Inflammatory macrophage (primary cell): ENCODE measurements at regions not wholly inside any gene's neighbourhood (a gene's known extent, or its start where the extent isn't known, plus 50 kb on each side); places are given as distances from the start of the nearest gene placed in this dataset.
"Not testable (repeated sequence)": the region's sequence is repeated elsewhere in the genome, so short reads cannot be mapped to it uniquely, and the experiment has no call there.

Source experiments
- DNase-seq, 2 donors: peaks; one replicate each; pipeline ENCODE4 v3.0.0-alpha.2; 2020 to 2022

DNA sequence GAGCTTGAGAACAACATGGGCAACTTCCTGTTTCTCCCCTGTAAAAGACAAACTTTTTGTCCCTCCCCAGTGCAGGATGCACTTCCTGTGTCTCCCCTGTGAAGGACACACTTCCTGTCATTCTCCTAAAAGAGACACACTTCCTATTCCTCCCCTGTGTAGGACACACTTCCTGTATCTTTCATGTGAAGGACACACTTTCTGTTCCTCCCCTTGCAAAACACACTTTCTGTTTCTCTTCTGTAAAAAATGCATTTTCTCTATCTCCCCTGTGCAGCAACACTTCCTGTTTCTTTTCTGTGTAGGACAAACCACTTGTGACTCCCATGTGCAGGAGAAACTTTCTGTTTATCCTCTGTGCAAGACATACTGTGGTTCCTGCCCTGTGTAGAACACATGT, 488.6 kb upstream of the USP9Y start:
- no peak for DNase-seq

GRCh38 chrY:12215564-12216022, 485.4 kb upstream of the USP9Y start:
- DNase-seq = no peak

GRCh38 chrY:12230921-12231320, 470.1 kb upstream of the USP9Y start:
- no peak for DNase-seq

DNA sequence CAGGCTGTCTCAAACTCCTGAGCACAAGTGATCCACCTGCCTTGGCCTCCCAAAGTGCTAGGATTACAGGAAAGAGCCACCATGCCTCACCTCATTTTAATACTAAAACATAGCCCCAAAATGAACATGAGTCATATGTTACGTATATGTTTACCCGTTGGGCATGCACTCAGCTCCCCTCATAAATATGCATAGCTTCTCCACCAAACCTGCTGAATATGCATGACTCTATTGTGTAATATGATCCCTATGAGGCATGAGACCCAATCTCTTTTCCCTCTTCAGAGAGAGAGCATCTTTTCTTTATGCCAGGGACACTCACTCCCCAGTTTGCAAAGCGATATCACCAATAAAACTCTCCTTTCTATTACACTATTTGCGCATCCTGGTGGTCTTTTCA, 464.6 kb upstream of the USP9Y start:
- no peak for DNase-seq

DNA sequence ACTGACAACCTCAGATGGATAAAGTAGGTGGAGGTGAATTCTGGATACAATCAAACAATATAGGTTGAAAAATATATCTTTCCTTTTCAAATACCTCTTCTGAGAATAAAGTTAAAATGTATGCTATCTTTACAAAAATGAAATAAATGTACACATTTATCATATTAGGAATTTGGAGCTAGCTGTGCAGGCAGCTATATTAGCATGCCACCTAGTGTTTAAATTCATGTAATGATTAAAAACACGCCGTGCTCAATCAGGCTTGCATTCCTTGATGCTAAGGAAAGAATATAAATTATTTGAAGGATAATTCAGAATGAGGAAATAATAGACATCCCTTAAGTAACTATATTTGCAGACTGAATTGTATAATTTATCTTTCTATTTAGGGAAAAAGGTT, 460.7 kb upstream of the USP9Y start:
- not testable (repeated sequence) for DNase-seq

DNA sequence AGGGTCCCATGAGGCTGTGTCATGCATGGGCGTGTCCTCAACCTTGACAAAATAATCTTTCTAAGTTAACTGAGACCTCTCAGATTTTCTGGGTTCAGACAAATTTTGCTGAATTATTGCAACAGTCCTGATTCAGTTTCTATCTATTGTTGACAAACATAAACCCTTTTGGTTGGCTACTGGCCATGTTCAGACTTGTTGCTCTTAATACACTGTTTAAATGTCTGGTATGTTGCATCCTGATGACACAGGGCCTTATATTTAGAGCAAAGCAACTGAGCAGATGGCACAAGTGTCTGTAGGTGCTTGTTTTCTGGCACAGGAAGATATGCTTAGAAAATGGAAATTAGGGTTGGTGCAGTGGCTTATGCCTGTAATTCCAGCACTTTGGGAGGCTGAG, 456.9 kb upstream of the USP9Y start:
- DNase-seq = no peak

GRCh38 chrY:12253756-12254155, 447.3 kb upstream of the USP9Y start:
- DNase-seq = no peak

- no peak for DNase-seq
These were observed 429.9 kb upstream of the USP9Y start for GRCh38 chrY:12271162-12271561.

GRCh38 chrY:12285608-12286007, 415.4 kb upstream of the USP9Y start:
- DNase-seq = no peak

- DNase-seq = no peak
These were observed 412.1 kb upstream of the USP9Y start for GRCh38 chrY:12288919-12289318.

DNA sequence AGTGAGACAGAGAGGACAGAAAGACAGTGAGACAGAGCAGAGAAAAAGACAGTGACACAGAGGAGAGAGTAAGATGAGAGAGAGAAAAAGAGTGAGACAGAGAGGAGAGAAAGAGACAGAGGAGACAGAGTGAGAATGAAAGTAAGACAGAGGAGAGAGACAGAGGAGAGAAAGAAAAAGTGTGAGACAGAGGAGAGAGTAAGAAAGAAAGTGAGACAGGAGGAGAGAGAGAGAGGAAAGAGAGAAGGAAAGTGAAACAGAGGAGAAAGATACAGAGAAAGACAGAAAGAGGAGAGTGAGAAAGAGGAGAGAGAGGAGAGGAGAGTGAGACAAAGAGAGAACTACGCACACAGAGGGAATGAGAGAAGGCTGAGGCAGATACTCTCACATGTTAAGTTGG, 411.6 kb upstream of the USP9Y start:
- DNase-seq = no peak

DNA sequence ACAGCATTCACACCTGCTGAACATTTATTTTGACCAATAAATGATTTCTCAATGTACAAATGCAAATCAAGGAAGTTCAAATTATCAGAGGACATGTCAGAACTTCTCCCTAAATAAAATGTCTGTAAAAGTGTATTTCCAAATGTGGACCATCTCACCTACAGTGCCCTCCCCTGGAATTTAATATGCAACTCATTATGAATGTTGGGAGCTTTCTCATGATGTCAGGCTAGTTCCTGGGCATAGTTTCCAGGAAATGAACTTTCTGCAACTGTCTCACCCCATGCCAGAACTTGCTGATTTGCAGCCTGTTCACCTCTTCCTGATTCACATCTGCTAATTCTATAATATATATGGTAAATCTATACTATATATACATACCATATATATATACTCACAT, 408.5 kb upstream of the USP9Y start:
- no peak for DNase-seq

- DNase-seq = no peak
These were observed 404.6 kb upstream of the USP9Y start for GRCh38 chrY:12296460-12296859.

GRCh38 chrY:12299796-12300195, 401.2 kb upstream of the USP9Y start:
- not testable (repeated sequence) for DNase-seq

- no peak for DNase-seq
These were observed 397.6 kb upstream of the USP9Y start for GRCh38 chrY:12303464-12303863.

GRCh38 chrY:12305456-12305855, 395.6 kb upstream of the USP9Y start:
- DNase-seq = no peak

DNA sequence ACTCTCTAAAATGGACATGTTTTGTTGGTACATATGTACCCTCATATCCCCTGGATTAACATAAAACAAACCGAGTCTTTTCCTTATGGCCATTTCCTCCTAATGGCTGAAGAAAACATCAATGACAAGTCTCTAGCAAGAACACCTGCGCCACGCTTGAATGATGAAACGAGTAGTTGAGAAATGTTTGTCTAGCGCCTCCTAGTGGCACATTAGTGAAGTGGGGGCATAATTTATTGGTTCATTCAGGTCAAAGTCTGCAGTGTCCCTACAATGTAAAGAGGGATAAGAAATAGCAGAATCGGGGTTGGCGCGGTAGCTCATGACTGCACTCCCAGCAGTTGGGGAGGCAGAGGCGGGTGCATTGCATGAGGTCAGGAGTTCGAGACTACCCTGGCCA, 391.8 kb upstream of the USP9Y start:
- no peak for DNase-seq

DNA sequence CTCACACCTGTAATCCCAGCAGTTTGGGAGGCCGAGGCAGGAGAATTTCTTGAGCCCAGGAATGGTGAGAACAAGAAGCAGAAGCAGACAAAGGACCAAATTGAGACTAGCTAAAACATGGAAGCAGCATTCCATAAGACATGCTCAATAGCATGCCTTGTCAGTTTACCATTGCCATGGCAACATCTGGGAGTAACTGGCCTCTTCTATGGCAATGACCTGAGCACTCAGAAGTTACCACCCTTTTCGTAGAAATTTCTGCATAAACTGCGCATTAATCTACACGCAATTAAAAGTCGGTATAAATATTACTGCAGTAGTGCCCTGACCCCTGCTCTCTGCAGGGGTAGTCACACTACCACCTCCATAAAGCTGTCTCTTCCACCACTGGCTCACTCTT, 390.2 kb upstream of the USP9Y start:
- no peak for DNase-seq

DNA sequence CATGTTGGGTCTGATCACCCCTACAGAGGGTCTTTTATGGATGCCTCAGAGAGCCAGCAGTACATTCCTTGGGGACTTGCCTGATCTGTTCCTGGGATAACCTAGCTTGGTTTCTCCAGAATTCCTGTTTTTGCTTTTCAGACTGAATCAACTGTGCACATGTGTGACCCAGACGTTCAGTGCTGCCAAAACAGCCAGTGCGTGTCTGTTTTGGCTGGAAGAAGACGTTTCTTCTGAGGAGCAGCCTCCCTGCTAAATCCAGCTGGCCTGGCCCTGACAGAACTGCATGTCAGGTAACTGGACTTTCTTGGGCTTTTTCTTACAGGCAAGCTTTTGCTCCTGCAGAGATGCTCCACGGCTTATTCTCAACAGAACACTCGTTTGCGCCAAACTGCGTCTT, 373.3 kb upstream of the USP9Y start:
- no peak for DNase-seq

DNA sequence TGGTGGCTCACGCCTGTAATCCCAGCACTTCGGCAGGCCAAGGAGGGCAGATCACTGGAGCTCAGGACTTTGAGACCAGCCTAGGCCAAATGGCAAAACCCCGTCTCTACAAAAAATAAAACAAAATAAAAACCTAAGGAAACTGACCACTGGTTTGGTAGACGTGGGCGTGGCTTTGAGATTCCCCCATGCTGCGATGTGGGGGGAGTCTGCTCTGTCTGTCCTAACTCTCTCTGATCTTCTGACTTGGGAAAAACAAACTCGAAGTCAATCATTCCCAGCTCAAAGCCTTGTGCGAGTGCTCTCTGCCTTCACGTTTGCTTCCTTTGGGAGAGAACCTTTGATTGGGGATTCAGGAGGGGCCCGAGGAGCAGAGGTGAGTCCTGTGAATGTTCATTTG, 369.1 kb upstream of the USP9Y start:
- not testable (repeated sequence) for DNase-seq

- DNase-seq = no peak
These were observed 357.8 kb upstream of the USP9Y start for GRCh38 chrY:12343211-12343610.

GRCh38 chrY:12348181-12348580, 352.9 kb upstream of the USP9Y start:
- no peak for DNase-seq

DNA sequence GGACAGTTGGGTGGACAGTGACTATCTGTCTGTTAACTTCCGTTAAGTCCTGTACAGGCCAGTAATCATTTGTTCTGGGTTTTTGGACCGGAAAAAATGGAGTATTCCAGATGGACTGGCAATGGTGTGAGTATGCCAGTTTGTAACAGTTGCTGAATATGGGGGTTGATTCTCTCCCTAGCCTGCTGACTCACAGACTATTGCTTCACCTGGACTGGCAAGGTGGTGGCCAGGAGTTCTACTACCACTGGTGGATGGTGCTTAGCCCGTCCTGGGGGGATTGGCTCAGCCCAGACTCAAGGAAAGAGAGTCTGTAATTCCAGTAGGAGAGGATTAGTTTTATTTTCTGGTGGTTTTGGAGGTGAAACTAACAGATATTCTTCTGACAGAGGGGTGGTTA, 343.8 kb upstream of the USP9Y start:
- DNase-seq = no peak

GRCh38 chrY:12357655-12358054, 343.4 kb upstream of the USP9Y start:
- DNase-seq = no peak

- no peak for DNase-seq
These were observed 342.7 kb upstream of the USP9Y start for GRCh38 chrY:12358337-12358736.

GRCh38 chrY:12359867-12360266, 341.2 kb upstream of the USP9Y start:
- no peak for DNase-seq
